ENCODE measurements at regions not wholly inside any gene's neighbourhood (a gene's known extent, or its start where the extent isn't known, plus 50 kb on each side); places are given as distances from the start of the nearest gene placed in this dataset.

DNA sequence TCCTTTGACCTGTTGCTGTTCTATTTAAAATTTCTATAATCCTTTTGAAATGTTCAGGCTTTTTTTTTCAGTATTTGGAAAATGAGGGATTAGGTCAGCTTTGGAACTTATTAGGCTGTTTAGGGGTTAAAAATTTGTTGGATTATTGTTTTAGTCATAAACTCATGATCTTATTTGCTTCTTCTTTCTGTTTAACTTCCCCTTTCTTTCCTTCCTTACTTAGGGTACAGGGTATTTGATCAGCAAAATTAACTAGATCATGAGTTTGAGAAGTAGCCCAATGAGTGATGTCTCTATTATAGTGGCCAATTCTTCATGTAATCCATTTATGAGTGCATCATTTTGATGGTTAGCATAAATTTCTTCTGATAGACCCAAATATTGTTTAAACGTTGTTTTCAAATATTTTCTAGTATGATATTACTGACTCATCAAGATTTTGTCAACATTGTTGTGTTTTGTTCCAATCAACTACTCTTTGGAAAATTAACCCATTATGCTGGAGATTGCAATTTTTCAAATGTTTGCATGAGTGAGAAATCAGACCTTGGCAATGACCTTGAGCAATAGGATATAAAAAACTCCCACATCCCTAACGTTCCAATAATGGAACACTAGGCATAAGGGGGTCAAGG, 94.4 kb downstream of the OTOR start:
- H3K36me3 ChIP-seq (ENCODE audit: control insufficient read depth in 2 of 2, insufficient read depth in 2 of 2, low read length in 1 of 2): no peaks in the 10 kb centered on the region
- H4K20me1 ChIP-seq (ENCODE audit: control insufficient read depth, insufficient read depth): no peaks in the 10 kb centered on the region
- no peak for DNase-seq (ENCODE audit: low read depth, low spot score)
- CTCF ChIA-PET: no interaction called here
- no peaks in the 10 kb centered on the region for H3K4me1 ChIP-seq (ENCODE audit: control insufficient read depth, insufficient read depth, low read length)
- H3K9ac ChIP-seq (ENCODE audit: control insufficient read depth, insufficient read depth, low read length): no peak overlapping the region
- POLR2A ChIA-PET: no interaction called here
- no peaks in the 10 kb centered on the region for H3K9me3 ChIP-seq (replicated peaks; ENCODE audit: control insufficient read depth, insufficient read depth, low read length)
- in situ Hi-C loops (cut with MboI) (no loop called here), intact Hi-C loops (cut with micrococcal nuclease; ENCODE audit: unreplicated experiment) (no loop called here)
- FAIRE-seq: no peak
- SMC1A ChIA-PET (ENCODE audit: uncharacterized antibody, unreplicated experiment): no interaction called here
- BruUV-seq (replicated peaks): no TSS peak
- no peak overlapping the region for H3K4me2 ChIP-seq (ENCODE audit: control insufficient read depth, insufficient read depth)
- no peaks in the 10 kb centered on the region for H3K79me2 ChIP-seq (ENCODE audit: control insufficient read depth, insufficient read depth, low read length)
- H3K4me3 ChIP-seq: no peak overlapping the region
- H3K27ac ChIP-seq (ENCODE audit: control insufficient read depth, insufficient read depth): no peak overlapping the region
- no peak for ATAC-seq
- TF ChIP-seq EGR1 (IDR thresholded peaks at IDR 0.05; ENCODE audit: borderline replicate concordance in 1 of 2, low read depth in 2 of 2, low read length in 2 of 2): no peak
- TF ChIP-seq, protein P1, sequence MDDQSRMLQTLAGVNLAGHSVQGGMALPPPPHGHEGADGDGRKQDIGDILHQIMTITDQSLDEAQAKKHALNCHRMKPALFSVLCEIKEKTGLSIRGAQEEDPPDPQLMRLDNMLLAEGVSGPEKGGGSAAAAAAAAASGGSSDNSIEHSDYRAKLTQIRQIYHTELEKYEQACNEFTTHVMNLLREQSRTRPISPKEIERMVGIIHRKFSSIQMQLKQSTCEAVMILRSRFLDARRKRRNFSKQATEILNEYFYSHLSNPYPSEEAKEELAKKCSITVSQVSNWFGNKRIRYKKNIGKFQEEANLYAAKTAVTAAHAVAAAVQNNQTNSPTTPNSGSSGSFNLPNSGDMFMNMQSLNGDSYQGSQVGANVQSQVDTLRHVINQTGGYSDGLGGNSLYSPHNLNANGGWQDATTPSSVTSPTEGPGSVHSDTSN (IDR thresholded peaks at IDR 0.05; ENCODE audit: insufficient replicate concordance, low read depth, low read length): no peak
- TF ChIP-seq, protein P2, sequence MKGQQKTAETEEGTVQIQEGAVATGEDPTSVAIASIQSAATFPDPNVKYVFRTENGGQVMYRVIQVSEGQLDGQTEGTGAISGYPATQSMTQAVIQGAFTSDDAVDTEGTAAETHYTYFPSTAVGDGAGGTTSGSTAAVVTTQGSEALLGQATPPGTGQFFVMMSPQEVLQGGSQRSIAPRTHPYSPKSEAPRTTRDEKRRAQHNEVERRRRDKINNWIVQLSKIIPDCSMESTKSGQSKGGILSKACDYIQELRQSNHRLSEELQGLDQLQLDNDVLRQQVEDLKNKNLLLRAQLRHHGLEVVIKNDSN (IDR thresholded peaks at IDR 0.05; ENCODE audit: borderline replicate concordance, extremely low read length, insufficient read depth, low read depth, low read length): no peak
- no peak for TF ChIP-seq IKZF1 (conservative IDR thresholded peaks at IDR 0.05)
- no peak for TF ChIP-seq SP1 (IDR thresholded peaks at IDR 0.05; ENCODE audit: low read depth, low read length)
- no peak for TF ChIP-seq NFYB (IDR thresholded peaks at IDR 0.05; ENCODE audit: insufficient read depth, low read depth, low read length)
- TF ChIP-seq NFIC (IDR thresholded peaks at IDR 0.05; ENCODE audit: low read depth, low read length): no peak
- TF ChIP-seq MXI1 (IDR thresholded peaks at IDR 0.05; ENCODE audit: low read depth, low read length): no peak
- no peak for TF ChIP-seq WRNIP1 (IDR thresholded peaks at IDR 0.05; ENCODE audit: borderline replicate concordance, low read depth, low read length)
- TF ChIP-seq, protein P3, sequence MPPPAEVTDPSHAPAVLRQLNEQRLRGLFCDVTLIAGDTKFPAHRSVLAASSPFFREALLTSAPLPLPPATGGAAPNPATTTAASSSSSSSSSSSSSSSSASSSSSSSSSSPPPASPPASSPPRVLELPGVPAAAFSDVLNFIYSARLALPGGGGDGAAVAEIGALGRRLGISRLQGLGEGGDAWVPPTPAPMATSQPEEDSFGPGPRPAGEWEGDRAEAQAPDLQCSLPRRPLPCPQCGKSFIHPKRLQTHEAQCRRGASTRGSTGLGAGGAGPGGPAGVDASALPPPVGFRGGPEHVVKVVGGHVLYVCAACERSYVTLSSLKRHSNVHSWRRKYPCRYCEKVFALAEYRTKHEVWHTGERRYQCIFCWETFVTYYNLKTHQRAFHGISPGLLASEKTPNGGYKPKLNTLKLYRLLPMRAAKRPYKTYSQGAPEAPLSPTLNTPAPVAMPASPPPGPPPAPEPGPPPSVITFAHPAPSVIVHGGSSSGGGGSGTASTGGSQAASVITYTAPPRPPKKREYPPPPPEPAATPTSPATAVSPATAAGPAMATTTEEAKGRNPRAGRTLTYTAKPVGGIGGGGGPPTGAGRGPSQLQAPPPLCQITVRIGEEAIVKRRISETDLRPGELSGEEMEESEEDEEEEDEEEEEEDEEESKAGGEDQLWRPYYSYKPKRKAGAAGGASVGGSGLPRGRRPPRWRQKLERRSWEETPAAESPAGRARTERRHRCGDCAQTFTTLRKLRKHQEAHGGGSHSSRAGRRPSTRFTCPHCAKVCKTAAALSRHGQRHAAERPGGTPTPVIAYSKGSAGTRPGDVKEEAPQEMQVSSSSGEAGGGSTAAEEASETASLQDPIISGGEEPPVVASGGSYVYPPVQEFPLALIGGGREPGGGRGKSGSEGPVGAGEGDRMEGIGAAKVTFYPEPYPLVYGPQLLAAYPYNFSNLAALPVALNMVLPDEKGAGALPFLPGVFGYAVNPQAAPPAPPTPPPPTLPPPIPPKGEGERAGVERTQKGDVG (CRISPR knock-in tag; IDR thresholded peaks at IDR 0.05): no peak
- TF ChIP-seq POU2F2 (IDR thresholded peaks at IDR 0.05; ENCODE audit: borderline replicate concordance, low read depth, low read length): no peak
- TF ChIP-seq, protein P4, sequence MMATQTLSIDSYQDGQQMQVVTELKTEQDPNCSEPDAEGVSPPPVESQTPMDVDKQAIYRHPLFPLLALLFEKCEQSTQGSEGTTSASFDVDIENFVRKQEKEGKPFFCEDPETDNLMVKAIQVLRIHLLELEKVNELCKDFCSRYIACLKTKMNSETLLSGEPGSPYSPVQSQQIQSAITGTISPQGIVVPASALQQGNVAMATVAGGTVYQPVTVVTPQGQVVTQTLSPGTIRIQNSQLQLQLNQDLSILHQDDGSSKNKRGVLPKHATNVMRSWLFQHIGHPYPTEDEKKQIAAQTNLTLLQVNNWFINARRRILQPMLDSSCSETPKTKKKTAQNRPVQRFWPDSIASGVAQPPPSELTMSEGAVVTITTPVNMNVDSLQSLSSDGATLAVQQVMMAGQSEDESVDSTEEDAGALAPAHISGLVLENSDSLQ (IDR thresholded peaks at IDR 0.05): no peak
- no peak for TF ChIP-seq RAD51 (IDR thresholded peaks at IDR 0.05)
- no peak for TF ChIP-seq CBX5 (IDR thresholded peaks at IDR 0.05; ENCODE audit: low read depth)
- RAD21 ChIA-PET (ENCODE audit: unreplicated experiment): no interaction called here
- H2AFZ ChIP-seq (ENCODE audit: control insufficient read depth, low read depth, low read length): no peak overlapping the region
- 10% methylated on average over 2 of the region's 2 CpGs for WGBS (ENCODE audit: insufficient coverage, insufficient replicate concordance, low lambda C conversion rate, missing lambda C conversion rate)
- no peaks in the 10 kb centered on the region for H3K27me3 ChIP-seq (replicated peaks in 1 of 2; ENCODE audit: control insufficient read depth in 2 of 2, insufficient read depth in 2 of 2, low read length in 1 of 2)
